ENCODE measurements at regions not wholly inside any gene's neighbourhood (a gene's known extent, or its start where the extent isn't known, plus 50 kb on each side); places are given as distances from the start of the nearest gene placed in this dataset.

DNA sequence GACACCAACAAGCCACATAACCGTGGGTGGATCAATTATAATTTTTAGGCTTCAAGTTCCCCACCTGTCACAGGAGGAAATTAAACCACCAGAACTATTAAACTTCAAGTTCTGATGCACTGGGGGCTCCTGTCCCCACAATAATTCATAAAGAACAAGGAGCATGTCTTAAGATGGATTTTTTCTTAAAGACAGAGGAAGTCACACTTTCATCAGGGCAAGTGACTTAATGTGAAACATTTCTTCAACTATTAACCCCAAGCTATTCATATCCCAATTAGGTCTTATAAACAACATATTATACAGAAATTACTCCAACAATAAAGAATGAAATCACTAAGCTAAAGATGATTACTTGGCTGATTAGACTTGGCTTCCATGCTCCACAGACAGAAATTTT lies 292.5 kb downstream of the ETAA1 start:
- DNase-seq (ENCODE audit: low read depth in 2 of 3, low spot score in 2 of 3): no peak

DNA sequence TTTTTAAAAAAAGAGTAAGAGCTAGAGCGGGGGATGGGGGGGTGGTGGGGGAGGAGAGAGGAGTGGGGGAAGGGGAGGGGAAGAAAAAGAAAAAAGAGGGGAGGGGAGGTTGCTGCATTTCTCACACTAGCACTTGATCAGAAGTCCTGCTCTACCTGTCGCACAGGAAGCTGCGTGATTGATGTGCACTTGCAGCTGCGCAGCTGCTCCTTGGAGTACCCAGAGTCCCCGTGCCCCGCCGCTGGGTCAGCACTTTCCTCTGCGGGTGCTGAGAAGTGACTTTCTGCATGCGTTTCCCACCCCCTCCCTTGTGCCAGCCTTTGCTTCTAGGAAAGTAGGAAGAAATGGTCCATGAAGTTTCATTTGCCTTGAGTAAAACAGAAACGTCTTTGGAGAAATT lies 297.3 kb downstream of the ETAA1 start:
- peak in 1 of 3 donors; percentile 6 for DNase-seq (ENCODE audit: low read depth in 2 of 3, low spot score in 2 of 3)

DNA sequence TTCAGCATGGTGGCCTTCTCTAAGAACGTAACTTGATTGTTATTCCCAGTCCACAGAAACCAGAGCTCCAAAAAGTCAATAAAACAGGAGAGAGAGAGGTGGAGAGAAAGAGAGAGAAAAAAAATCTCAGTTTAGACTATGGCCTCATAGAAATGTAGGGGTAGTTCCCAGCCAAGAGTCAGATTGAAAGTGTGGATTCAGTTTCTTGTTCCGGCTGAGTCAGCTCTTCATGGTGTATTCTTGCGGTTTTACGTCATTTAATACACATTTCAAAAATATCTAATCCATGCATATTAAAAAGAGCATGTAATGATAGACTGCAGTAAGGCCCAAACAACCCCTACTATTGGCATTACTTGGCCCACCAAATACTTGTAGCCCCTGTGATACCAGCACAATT lies 303.9 kb downstream of the ETAA1 start:
- no peak for DNase-seq (ENCODE audit: low read depth in 2 of 3, low spot score in 2 of 3)

DNA sequence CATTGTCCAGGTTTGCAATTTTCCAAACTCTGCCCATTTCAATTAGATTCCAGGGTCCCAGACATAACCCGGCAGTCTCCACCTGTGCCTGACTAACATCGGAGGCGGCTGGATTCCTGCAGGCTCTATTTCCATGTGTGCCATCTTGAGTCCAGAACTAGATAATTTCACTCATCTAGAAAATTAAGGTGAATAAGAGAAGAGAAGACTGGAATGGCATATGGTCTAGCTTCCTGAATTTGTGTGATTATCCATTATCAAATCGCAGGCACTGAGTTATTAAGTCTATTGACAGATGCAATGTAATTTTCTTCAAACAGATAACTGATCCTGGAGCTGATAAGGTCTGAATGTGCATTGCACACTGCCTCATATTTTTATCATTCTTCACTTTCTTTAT lies 305.2 kb downstream of the ETAA1 start:
- no peak for DNase-seq (ENCODE audit: low read depth in 2 of 3, low spot score in 2 of 3)

DNA sequence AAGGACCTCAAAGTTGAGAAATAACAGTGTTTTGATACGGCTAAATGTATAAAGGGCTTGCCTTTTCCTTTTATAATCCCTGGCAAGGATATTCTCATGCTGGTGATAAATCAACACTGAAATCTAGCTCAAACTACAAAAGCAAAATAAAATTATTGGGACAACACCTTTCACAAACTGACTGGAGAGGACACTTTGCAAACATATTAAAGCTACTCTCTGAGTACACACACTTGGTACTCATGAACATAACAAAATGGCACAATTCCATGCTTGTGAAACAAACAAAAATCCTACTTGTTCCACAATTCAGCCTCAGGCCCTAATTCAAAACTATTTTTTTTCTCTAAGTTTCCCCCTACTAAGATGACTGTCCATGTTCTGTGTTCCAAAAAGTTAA lies 305.8 kb downstream of the ETAA1 start:
- DNase-seq (ENCODE audit: low read depth in 2 of 3, low spot score in 2 of 3): no peak

DNA sequence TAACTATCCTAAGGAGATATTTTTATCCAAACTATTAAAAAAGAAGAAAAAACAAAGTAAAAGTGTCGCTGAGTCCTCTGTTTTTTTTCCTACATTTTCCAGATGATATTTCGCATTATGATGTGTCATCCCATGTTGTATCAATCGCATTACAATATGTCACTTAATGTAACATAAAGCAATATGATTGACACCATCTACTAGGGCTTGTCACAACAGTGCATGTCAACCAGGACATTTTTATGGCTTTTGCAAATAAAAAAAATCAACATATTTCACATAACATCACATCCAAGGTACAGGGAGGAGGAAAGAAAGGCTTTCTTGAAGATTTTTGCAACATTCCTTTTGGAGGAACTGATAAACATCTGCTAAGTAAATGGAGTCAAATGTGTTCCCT lies 308.9 kb downstream of the ETAA1 start:
- DNase-seq (ENCODE audit: low read depth in 2 of 3, low spot score in 2 of 3): no peak

DNA sequence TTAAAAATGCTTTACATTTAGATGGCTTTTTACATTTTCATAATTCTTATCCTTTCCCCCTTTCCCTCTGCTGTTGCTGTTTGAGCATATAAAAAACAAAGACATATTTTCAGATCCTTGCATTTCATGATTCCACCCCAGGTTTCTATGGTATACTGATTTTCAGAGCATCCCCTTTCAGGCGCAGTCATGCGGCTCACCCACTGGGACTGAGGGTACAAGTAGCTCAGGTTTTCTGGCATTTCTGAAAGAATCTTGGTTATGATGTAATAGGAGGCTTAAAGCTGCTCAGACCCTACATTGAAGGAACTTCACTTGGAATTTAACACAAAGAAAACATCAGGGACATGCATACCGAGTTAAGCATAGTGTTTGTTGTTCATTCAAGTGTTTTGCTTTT lies 310.8 kb downstream of the ETAA1 start:
- no peak for DNase-seq (ENCODE audit: low read depth in 2 of 3, low spot score in 2 of 3)

DNA sequence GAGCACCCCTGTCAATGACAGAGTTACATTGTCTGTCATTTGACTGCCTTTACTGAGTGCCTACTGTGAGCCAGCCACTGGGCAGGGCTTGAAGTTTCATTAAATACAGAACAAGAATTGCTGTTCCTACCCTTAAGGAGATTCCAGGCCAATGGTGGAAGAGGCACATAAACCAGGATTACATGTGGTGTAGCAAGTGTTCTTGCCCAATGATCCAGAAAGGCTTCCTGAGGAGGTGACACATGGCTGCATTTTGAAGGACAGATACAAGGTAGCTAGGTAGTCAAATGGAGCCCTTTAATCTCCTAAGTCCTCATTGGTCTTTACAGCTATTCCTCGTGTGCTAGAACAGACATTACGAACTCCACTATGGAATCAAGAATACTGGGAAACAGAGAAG lies 312.7 kb downstream of the ETAA1 start:
- DNase-seq (ENCODE audit: low read depth in 2 of 3, low spot score in 2 of 3): no peak

DNA sequence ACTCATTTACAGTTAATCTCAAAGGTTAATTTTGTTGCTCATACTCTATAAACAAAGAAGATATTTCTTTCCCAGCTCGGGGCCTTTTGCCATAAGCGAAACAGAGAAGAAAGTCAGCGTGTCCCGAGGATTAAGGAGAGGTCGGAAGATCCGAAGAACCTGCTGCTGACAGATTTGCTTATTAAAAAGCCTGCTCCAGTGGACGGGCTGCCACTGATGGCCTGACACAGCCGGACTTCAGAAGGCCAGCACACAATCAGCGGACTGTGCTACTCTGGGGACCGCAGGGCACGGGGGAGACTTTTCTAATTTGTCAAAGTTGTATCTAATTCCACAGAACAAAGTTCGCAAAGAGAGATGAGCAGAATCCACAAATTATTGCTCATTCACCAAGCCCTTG lies 315.4 kb downstream of the ETAA1 start:
- DNase-seq (ENCODE audit: low read depth in 2 of 3, low spot score in 2 of 3): no peak

DNA sequence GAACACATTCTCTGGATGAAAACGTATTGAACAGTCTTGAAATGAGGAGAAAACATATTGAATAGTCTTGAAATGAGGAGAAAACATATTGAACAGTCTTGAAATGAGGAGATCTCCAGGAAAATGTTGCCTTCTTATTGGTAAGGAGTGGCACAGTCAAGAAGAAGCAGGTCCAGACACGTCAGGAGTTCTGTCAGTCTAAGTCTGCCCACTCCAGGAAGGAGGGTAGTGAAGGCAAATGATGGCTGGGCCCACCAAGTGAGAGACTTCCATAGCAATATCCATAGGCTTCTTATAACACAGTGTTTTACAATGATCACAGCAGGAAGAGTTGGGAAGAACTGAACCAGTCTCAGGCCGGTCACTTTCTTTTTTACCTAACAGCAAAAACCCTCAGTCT lies 316.2 kb downstream of the ETAA1 start:
- no peak for DNase-seq (ENCODE audit: low read depth in 2 of 3, low spot score in 2 of 3)

DNA sequence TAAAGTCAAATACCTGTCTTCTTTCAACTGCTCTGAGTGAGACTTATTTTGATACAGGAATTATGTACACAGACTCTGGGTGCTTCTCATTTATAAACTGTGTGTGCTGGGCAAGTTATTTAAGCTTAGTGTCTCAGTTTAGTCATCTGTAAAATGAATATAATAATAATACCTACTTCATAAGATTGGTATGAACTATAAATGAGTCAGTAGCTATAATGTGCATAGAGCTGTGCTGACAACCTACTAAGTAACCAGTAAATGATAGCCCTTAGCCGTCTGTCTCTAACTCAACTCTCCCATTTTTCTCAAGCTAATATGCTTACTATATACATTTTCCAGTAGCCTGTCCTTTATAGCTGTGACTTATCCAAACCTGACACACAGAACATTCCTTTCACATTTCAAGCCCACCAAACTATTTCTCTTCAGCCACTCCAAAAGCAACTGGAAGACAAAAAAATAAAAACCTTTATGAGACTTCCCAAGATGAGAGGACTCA lies 319.8 kb downstream of the ETAA1 start:
- no peak for DNase-seq (ENCODE audit: low read depth in 2 of 3, low spot score in 2 of 3)

DNA sequence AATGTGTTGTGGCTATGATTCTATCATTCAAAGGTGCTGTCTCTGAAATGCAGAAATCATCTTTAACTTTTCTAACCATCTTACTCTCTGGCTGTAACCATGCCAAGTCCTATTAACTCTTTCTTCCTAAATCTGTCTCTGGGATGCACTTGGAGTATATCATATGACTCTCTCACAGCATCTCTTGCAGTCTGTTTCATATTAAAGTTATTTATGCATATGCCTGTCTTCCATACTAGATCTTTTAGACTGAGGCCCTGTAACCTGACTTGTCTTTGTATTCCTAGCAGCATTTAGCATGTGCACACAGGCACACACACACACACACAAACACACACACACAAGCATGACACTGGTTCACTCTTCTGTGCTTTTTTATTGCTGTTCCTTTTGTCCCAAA lies 320.6 kb downstream of the ETAA1 start:
- no peak for DNase-seq (ENCODE audit: low read depth in 2 of 3, low spot score in 2 of 3)

DNA sequence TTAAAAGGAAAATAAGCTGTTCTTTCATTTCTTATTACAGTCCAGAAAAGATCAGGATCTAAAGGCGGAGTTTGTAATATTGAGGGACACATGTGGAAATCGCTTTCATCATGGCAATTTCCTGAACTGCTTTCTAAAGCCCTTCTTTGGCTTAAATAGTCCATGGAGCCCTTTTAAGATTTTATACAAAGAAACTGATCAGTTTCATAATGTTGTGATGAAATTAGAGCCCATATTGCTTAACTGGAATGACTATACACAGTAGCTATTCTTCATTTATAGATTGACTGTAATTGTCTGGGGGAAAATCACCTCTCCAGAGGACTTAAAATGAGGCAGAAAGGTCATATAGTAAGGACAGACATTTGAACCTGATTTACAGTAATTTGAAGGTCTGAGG lies 322.2 kb downstream of the ETAA1 start:
- DNase-seq (ENCODE audit: low read depth in 2 of 3, low spot score in 2 of 3): no peak

DNA sequence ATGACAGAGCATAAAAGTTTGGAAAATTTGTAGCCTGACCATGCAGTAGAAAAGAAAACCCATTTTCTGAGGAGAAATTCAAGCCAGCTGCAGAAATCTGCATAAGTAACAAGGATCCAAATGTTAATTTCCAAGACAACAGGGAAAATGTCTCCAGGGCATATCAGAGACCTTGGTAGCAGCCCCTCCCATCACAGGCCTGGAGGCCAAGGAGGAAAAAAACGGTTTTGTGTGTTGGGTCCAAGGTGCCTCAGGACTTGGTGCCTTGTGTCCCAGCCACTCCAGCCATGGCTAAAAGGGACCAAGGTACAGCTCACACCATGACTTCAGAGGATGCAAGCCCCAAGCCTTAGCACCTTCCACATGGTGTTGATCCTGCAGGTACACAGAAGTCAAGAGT lies 324.4 kb downstream of the ETAA1 start:
- DNase-seq (ENCODE audit: low read depth in 2 of 3, low spot score in 2 of 3): no peak

DNA sequence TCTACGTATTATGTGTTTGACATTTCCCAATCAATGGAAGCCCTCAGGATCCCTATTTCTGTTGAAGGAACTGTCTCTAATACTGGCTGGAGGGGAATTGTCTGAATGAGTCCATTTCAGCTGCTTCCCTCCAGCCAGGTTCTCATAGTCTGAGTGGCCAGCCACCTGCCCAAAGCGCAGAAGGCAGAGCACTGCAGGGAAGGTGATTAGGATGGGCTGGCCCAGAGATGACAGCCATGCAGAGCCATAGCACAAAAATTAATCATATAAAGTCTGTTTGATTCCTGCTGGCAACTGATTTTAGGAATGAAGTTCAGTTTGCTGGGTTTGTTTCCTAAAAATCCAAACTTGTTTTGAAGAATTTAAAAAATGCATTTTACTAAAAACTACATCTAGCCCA lies 327.1 kb downstream of the ETAA1 start:
- DNase-seq (ENCODE audit: low read depth in 2 of 3, low spot score in 2 of 3): no peak

DNA sequence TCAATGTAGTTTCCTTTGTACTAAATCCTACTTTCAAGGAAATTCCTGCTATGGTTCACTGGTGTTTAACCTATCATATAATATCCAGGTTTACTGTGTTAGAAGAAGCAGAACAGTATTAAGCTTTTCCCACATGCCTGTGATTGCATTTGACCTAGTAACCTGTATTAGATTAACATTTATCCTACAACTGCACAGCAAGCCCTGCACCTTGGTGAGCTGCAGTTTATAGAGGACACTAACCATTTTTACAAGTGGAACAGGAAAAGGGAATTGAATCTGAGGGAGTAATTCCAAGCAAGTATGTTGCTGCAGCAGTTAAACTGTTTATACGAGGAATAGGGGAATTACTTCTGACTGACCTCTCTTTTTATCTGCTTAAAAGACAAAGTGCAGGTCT lies 328.6 kb downstream of the ETAA1 start:
- DNase-seq (ENCODE audit: low read depth in 2 of 3, low spot score in 2 of 3): no peak

DNA sequence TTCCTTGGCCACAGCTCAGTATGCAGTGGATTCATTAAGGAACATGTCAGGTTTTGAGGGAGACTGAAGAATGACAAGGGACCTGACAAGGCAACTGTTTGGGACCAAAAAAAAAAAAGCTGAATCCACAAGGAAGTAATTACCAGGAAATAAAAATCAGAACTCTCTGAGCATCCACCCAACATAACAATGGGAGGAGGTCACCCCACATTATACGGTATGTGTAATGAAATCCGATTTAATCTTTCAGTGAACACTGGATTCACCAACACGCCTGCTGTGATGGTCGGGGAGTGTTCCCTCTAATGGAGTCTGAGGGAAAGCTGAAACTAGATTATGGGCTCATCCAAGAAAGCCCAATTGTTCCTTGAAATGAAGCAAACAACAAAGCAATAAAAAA lies 329.3 kb downstream of the ETAA1 start:
- no peak for DNase-seq (ENCODE audit: low read depth in 2 of 3, low spot score in 2 of 3)

DNA sequence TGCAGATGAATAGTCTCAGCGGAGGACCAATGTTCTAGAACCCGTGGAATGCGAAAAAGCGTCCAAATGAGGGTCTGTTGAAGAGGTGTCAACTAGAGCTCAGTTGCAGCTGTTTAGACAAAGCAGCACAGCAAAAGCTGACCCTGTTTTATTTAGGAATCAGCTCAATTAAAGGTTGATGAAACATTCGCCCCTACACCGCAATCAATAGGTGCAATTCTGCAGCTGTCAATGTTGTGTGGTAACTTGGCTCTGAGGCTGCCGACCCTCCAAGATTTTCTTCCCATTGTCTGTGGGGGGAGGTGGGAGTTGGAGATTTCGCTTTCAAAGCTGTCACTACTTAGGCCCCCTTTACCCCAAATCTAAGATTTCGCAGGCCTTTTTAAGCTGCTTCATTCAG lies 330.0 kb downstream of the ETAA1 start:
- no peak for DNase-seq (ENCODE audit: low read depth in 2 of 3, low spot score in 2 of 3)

DNA sequence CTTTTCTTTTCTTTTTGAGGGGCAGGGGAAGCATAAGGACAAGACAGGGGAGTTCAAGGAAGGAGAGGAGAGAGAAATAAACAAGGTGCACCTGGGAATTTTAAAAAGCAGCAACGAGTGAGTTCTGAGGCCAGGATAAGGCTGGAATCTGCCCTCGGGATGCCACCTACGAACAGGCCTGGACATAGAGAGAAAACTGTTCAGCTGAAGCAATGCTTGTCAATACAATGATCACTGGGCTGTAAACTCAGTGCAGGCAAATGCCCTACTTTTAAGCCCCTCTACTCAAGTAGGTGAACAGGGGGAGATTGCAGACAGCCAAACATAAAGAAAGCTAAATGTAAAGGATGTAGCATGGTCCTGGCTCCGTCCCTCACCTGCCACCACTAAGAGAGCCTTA lies 330.5 kb downstream of the ETAA1 start:
- DNase-seq (ENCODE audit: low read depth in 2 of 3, low spot score in 2 of 3): no peak

DNA sequence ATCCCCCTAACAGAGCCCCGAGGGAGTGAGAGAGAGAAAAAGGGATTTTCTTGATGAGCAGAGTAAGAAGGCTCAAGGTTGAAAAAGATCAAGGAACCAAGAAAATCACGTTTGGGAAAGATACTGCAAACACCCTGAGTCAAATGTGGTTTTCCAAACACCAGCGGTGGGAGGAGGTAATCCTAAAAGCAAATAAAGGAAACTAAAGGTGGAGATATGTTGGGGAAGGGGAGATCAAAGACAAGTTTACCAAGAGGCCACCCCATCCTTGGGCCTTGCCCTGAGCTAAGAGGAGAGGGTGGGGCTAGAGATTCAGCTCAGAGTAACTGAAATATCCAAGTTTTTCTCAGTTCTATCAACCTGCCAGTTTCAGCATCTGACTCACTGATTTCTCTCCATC lies 332.3 kb downstream of the ETAA1 start:
- DNase-seq (ENCODE audit: low read depth in 2 of 3, low spot score in 2 of 3): no peak

DNA sequence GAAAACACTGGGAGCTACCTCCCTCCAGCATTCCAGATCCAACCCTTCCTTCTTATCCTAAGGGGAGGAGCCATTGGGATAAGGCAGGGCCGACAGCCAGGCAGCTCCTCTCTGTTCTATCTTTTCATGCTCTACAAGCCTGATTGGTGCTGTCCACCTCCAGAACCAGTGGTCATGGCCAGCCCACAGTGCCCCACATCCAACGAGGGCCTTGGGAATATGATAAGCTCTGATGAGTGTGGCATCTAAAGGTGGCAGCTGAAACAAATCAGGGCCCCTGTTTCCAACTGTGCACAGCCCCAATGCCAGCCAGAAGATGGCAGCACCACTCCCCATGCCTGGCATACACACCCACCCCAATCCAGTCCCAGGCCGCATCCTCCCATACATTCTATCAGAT lies 329.3 kb downstream of the C1D start:
- peak in 2 of 3 donors; percentile 29 to 51 for DNase-seq (ENCODE audit: low read depth in 2 of 3, low spot score in 2 of 3)

DNA sequence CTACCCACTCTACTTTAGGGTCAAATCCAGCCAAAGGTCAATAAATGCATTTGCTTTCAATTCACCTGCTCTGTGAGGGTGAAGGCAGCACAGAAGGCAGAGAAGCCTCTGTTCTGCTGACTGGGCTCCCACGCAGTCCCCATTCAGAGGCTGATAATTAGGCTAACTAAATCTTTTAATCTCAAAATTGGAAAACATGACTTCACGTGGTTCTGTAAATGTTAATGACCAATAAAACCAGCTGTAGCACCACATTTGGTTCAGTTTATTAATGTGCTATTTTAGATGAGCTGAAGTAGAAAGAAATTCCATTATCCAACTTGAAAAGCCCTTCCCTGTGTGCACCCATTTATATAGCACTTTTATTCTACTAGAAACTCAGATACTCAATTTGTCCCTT lies 310.6 kb downstream of the C1D start:
- no peak for DNase-seq (ENCODE audit: low read depth in 2 of 3, low spot score in 2 of 3)

DNA sequence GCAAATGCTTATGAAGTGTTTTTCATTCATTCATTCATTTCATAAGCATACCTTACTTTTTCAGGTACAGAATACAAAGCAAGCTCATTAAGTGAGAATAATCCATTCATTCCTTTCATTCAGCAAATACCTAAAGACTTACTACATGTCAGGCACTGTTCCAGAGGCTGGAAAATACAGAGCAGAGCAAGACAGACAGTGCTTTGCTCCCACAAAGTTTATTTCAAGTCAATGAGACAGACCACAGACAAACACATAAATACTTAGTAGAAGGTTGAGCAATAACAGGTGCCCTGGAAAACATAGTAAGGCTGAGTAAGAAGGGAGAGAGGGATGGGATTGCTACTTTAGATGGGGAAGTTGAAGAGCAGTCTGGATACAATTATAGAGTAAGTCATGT lies 309.8 kb downstream of the C1D start:
- DNase-seq (ENCODE audit: low read depth in 2 of 3, low spot score in 2 of 3): no peak

Data from hematopoietic multipotent progenitor cell (in vitro differentiated cells).